GM12878 (cell line): ENCODE measurements at regions not wholly inside any gene's neighbourhood (a gene's known extent, or its start where the extent isn't known, plus 50 kb on each side); places are given as distances from the start of the nearest gene placed in this dataset.

Source experiments
- BHLHE40 ChIP-seq, 2 experiments: fragments of 450-650 bp in 1 of 2; IDR thresholded peaks; 2 replicates each; pipeline ENCODE4 v1.6.1; 2011 to 2017; ENCODE audit warnings: low read depth in 2 of 2, borderline replicate concordance in 1 of 2, improper control_type of control experiment in 1 of 2, low read length in 1 of 2, mild to moderate bottlenecking in 1 of 2
- CREM ChIP-seq: IDR thresholded peaks from 2 replicates; pipeline ENCODE4 v1.6.1; 2014; ENCODE audit warnings: antibody characterized with exemption, low read depth
- EGR1 ChIP-seq, 2 experiments: IDR thresholded peaks; 1 replicate in 1 of 2; 2 replicates in 1 of 2; pipeline ENCODE4 v1.6.1; 2011 to 2012; ENCODE audit warnings: low read depth in 2 of 2, low read length in 2 of 2, borderline replicate concordance in 1 of 2, mild to moderate bottlenecking in 1 of 2, moderate library complexity in 1 of 2
- EZH2 ChIP-seq: IDR thresholded peaks from 2 replicates; pipeline ENCODE4 v1.6.1; 2012; ENCODE audit warnings: low read depth, mild to moderate bottlenecking, control low read depth, inconsistent platforms, low read length, borderline replicate concordance; ENCODE audit not compliant: control insufficient read depth
- HDGF ChIP-seq: fragments of 450-650 bp; IDR thresholded peaks from 2 replicates; pipeline ENCODE4 v1.6.1; 2016; ENCODE audit warnings: antibody characterized with exemption
- MEF2B ChIP-seq: fragments of 450-650 bp; IDR thresholded peaks from 2 replicates; pipeline ENCODE4 v1.6.1; 2018; ENCODE audit warnings: mild to moderate bottlenecking, moderate library complexity; ENCODE audit not compliant: partially characterized antibody, poor library complexity, severe bottlenecking
- PBX3 ChIP-seq: IDR thresholded peaks from 2 replicates; pipeline ENCODE4 v1.6.1; 2011; ENCODE audit warnings: mild to moderate bottlenecking, low read depth, low read length, moderate library complexity; ENCODE audit not compliant: insufficient replicate concordance
- POLR2A ChIP-seq: IDR thresholded peaks from 2 replicates; pipeline ENCODE4 v1.6.1; 2011; ENCODE audit warnings: low read depth, mild to moderate bottlenecking, low read length
- SMC3 ChIP-seq: IDR thresholded peaks from 2 replicates; pipeline ENCODE4 v1.6.1; 2011; ENCODE audit warnings: low read length, improper control_type of control experiment, borderline replicate concordance
- TAF1 ChIP-seq: IDR thresholded peaks from 2 replicates; pipeline ENCODE4 v1.6.1; 2011; ENCODE audit warnings: mild to moderate bottlenecking, low read depth, low read length, borderline replicate concordance
- ZNF274 ChIP-seq: IDR thresholded peaks from one replicate; pipeline ENCODE4 v1.8.0; 2011; ENCODE audit not compliant: insufficient read length, insufficient read depth
- TF ChIP-seq, protein P1 (sequence below), 3 experiments: IDR thresholded peaks in 2 of 3; conservative IDR thresholded peaks in 1 of 3; 2 replicates each; pipeline ENCODE4 v1.5.1; 2011; ENCODE audit warnings: low read depth in 3 of 3, low read length in 3 of 3, mild to moderate bottlenecking in 3 of 3, control low read depth in 2 of 3, moderate library complexity in 2 of 3, inconsistent platforms in 1 of 3, mixed read lengths in 1 of 3; ENCODE audit not compliant: control insufficient read depth in 2 of 3, insufficient read depth in 1 of 3; ENCODE audit errors: extremely low read depth in 1 of 3

- no peak for TF ChIP-seq POLR2A
- no peak for TF ChIP-seq EZH2
- TF ChIP-seq, protein P1, sequence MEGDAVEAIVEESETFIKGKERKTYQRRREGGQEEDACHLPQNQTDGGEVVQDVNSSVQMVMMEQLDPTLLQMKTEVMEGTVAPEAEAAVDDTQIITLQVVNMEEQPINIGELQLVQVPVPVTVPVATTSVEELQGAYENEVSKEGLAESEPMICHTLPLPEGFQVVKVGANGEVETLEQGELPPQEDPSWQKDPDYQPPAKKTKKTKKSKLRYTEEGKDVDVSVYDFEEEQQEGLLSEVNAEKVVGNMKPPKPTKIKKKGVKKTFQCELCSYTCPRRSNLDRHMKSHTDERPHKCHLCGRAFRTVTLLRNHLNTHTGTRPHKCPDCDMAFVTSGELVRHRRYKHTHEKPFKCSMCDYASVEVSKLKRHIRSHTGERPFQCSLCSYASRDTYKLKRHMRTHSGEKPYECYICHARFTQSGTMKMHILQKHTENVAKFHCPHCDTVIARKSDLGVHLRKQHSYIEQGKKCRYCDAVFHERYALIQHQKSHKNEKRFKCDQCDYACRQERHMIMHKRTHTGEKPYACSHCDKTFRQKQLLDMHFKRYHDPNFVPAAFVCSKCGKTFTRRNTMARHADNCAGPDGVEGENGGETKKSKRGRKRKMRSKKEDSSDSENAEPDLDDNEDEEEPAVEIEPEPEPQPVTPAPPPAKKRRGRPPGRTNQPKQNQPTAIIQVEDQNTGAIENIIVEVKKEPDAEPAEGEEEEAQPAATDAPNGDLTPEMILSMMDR (IDR thresholded peaks at IDR 0.05 in 2 of 3, conservative IDR thresholded peaks at IDR 0.05 in 1 of 3; ENCODE audit: control insufficient read depth in 2 of 3, extremely low read depth in 1 of 3, insufficient read depth in 1 of 3, low read depth in 3 of 3, low read length in 3 of 3) = no peak
- no peak for TF ChIP-seq MEF2B
- TF ChIP-seq TAF1 = no peak
- no peak for TF ChIP-seq HDGF
- no peak for TF ChIP-seq SMC3
- no peak for TF ChIP-seq PBX3
- TF ChIP-seq BHLHE40 (IDR thresholded peaks at IDR 0.05; ENCODE audit: borderline replicate concordance in 1 of 2, low read depth in 2 of 2, low read length in 1 of 2) = no peak
- no peak for TF ChIP-seq EGR1 (IDR thresholded peaks at IDR 0.05; ENCODE audit: borderline replicate concordance in 1 of 2, low read depth in 2 of 2, low read length in 2 of 2)
- TF ChIP-seq ZNF274 = no peak
- no peak for TF ChIP-seq CREM
These were observed 63.5 kb upstream of the CCL21 start for GRCh38 chr9:34773306-34773910.
